ENCODE measurements at regions not wholly inside any gene's neighbourhood (a gene's known extent, or its start where the extent isn't known, plus 50 kb on each side); places are given as distances from the start of the nearest gene placed in this dataset.

DNA sequence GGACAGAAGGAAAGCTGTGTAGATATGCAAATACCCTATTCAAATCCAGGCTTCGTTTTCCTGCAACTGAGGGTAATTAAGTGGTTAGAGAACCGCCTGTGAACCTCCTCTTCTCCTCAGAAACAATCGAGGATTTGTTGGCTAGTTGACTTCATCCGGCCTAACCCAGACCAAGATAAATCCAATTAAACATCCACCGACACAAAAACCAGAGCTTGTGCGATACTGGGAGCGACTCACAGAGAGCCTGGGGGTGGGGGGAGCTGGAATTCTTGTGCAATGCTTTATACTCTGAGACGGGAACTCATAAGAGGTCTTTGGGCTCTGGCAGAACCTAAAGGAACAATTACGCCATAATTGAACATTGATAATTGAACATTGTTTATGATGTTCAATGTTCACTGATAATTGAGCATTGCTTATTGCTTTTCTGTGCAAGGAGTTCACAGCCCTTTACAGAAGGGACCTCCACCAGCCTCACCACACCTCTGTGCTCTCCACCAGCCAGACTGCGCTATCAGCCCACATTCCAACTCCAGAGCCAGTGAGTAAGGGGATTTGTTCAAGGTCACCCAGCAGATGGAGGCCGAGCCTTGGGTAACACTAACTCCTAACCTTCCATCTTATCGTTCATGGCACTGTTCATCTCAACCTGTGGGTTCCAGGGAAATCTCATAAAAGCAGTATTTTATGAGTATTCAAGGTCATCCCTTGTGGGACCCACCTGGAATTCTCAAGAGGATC, 429.6 kb upstream of the JARID2 start:
- in situ Hi-C loops (cut with HindIII; ENCODE audit: low sequenced_read_pairs), result no loop called here

DNA sequence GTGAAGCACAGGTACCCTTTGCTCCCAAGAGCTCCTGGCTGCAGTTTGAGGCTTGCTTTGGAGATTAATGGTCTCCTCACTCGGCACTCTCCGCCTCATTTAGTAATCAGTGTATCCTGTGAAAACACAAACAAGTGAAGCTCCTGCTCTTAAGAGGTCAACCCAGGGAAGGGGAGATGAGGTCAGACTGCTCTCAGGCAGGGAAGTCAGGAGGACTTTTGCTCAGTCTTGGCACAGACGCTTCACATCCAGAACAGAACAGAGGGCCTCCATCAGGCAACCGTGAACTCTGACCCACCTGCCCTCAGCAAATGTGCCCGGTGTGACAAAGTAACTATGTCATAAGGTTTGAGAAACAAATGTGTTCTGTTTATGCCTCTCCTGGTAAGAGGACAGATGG, 428.8 kb upstream of the JARID2 start:
- in situ Hi-C loops (cut with HindIII; ENCODE audit: low sequenced_read_pairs), result no loop called here

DNA sequence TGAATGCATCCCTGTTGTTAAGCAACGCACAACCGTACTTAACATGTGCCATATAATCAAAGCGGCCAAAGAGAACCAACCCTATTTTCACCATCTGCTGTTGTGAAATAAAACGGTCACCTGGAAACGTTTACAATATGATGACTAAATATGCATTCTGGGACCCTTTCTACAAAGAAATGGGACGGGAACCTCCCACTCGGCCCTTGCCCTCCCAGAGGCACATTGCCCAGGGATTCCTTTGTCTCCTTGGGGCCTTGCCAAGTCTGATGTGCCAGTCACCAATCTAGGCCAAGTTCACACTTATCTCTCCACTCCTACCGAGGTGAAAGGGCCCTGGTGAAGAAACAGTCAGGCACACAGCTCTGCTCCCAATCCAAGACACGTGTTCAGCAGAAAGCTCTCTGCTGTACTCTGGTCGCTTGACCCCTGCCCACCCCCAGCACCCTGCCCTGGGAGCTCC, 427.4 kb upstream of the JARID2 start:
- in situ Hi-C loops (cut with HindIII; ENCODE audit: low sequenced_read_pairs), result no loop called here

DNA sequence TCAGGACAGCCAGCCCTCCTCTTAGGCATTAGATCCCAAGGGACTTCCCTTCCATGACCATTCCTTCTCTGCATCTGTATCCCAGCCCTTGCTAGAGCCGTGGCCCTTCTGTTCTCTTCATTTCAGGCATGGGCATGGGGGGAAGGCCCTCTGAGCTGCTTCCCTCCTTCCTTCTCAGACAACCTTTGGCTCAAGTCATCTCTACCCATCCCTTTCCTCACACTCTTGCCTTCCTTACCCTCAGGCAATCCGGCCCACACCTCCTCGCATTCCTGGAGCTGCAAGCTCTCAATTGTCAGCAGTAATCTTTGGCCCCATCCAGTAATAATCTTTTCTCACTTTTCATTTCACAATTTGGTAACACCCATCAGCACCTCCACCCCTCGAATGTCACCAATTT, 426.9 kb upstream of the JARID2 start:
- in situ Hi-C loops (cut with HindIII; ENCODE audit: low sequenced_read_pairs), result no loop called here

DNA sequence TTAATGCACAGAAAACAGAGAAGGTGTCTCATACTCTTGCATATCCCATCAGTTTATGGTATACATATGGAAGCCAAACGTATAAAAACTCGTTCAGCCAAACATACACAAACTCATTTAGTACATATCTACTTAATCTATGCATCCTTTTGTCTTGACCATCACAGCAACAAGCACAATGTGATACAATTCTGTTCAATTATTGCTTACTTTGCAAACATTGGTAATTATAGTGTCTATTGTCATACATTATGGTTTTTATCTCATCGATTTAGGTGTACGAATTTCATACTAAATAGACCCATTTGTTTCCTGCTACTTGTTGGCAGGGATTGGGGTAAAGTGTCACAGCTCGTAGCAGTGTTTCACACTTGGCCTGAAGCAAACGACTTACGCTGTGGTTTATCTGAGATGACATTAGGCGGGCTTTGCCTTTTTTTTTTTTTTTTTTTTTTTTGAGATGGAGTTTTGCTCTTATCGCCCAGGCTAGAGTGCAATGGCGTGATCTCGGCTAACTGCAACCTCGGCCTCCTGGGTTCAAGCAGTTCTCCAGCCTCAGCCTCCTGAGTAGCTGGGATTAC, 425.9 kb upstream of the JARID2 start:
- in situ Hi-C loops (cut with HindIII; ENCODE audit: low sequenced_read_pairs), result no loop called here

DNA sequence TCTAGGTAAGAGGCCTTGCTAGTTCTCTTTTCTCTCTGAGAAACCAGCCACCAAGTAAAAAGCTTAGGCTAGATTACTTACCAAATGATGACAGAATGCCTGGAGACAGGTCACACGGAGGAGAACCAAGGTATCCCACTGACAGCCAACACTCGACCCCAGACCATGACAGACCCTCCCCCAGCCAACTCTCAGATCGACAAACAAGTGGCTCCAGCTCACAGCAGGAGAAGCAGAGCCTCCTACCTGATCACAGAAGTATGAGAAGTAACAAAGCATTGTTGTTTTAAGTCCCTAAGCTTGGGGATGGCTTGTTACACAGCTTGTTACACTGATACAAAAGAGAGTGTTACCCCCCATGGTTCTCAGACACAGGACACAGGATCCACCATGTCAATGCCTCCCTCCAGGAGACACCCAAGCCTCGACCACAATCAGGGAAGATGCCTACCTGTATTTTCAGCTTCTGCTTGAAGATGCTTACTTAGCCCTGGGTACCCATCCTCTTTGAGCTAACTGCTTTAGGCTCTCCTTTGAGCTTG, 423.8 kb upstream of the JARID2 start:
- in situ Hi-C loops (cut with HindIII; ENCODE audit: low sequenced_read_pairs), result no loop called here

DNA sequence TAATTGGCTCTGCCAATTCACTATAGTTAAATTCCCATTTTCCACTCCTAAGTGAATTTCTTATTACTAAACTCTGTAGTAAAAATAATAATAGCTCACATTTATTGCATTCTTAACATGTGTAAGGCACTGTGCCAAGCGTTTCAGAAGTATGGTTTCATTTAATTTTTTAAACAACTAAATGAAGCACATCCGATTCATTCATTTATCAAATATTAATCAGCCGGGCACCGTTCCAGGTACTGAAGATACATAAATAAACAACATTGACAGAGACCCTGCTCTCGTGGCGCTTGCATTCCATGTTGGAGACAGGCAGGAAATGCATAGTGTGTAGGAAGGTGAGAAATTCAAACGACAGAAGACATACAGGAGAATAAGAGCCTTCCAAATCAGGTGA, 423.2 kb upstream of the JARID2 start:
- in situ Hi-C loops (cut with HindIII; ENCODE audit: low sequenced_read_pairs), result no loop called here

DNA sequence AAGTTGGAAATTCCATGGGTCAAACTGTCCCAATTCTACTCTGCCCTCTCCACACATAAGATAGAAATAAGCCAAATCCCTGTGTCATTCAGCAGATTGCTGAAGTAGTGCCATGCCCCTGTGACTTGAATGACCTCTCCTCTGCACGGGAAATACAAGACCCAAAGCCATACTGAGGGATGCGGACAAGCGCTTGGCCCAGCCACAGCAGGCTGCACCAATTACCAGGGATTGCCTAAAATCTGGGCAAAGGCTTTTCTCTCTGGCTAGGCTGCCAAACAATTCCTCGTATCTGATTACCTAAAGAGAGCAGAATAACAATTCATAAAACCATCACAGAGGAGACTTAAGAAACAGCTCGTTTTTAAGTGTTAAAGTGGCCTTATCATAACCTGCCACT, 421.8 kb upstream of the JARID2 start:
- in situ Hi-C loops (cut with HindIII; ENCODE audit: low sequenced_read_pairs), result no loop called here

DNA sequence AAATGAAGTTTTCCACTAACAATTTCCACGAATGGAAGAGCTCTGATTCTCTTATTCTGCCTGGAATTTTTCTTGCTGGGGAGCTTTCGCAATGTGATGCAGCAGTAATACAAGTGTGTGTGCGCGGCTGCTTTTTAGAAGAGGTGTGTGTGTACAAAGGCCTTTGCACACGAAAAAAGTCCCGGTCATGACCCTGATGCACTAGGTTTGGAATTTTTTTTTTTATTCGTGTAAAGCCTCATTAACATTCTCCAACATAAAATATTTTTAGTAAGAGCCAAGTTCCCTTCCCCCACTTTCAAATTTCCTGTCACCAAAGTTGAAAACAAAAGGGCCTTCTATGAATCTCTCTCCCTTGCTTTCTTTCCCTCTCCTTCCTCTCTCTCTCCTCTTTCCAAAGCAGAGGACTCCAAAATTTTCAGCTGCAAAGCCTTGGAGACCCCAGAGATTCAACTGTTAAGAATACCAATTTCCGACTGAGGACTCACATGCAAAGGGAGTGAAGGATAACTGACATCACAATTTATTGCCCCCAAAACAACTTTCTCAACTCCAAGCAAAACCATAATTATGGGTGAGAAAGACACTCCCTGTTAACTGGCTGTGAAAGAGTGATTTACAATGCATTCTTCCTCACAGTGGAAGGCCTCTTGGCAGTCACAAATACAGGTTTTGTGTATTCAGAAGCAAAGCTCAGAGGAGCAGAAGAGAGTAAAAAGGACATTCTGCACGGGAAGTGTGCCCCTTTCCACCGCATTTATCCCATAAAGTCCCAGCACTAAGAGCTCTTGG, 421.2 kb upstream of the JARID2 start:
- in situ Hi-C loops (cut with HindIII; ENCODE audit: low sequenced_read_pairs), result no loop called here

DNA sequence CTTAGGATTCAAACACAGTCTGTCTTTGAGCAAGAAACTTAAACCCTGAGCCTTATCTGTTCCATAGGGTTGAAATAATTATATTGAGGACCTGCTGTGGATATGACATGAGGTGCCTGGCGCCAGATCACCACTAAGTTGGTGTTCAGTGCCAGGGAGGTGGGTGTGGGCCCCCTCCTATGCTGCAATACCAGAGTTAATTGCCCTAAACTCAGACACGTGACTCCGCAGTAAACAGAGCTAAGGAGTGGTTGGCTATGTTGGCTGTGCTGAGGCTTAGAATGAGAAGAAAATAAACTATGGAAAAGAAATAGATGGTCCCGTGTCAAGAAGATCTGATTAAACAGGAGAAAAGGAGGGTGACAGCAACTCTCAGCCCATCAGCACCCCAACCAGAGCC, 419.4 kb upstream of the JARID2 start:
- in situ Hi-C loops (cut with HindIII; ENCODE audit: low sequenced_read_pairs), result no loop called here

DNA sequence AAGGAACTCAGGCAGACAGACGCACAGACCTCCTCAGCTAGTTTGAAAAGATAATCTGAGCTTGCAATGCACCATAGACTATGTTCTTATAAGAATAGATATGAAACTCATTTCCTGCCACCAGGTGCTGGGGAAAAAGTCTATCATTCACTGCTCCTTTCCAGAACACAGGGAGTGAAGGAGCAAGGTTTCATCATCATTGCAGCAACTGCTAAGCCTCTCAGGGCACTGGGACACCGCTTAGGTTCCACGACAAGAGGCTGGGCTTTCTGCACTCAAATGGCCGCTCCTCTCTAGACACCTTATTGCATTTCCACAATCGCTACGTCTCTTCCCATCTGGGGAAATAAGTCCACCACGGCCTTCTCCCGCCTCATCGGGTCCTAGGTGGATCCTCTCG, 418.5 kb upstream of the JARID2 start:
- in situ Hi-C loops (cut with HindIII; ENCODE audit: low sequenced_read_pairs), result no loop called here

DNA sequence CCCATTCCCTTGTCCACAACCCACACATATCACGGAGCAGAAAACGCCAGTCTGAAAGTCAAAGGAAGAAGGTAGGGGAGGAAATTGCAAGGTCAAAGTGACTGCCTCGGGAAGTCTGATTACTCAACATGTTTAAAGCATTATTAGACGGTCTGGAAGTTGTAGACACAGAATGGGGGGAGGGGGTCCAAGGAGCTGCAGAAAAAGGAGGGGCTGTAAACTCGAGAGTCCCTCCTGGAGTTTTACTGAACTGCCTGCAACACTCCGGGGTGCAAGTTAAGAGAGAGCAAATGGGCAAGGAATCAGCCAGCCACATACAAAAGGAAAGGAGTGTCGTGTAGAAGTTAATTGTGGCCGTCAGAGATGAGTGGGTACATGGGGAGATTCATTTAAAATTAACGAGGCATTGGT, 417.7 kb upstream of the JARID2 start:
- in situ Hi-C loops (cut with HindIII; ENCODE audit: low sequenced_read_pairs), result no loop called here

DNA sequence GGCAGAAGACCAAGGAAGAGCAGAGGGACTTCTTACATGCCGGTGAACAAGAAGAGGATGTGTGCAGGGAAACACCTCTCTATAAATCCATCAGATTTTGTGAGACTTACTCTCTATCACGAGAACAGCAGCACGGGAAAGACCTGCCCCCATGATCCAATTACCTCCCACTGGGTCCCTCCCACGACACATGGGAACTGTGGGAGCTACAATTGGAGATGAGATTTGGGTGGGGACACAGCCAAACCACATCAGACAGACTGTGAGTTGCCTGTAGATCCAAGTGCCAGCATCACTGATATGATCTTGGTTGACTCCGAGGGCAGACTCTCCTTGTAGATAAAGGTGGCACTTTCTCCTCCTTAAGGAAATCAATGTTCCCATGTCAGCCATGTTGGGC, 414.8 kb upstream of the JARID2 start:
- in situ Hi-C loops (cut with HindIII; ENCODE audit: low sequenced_read_pairs), result no loop called here

DNA sequence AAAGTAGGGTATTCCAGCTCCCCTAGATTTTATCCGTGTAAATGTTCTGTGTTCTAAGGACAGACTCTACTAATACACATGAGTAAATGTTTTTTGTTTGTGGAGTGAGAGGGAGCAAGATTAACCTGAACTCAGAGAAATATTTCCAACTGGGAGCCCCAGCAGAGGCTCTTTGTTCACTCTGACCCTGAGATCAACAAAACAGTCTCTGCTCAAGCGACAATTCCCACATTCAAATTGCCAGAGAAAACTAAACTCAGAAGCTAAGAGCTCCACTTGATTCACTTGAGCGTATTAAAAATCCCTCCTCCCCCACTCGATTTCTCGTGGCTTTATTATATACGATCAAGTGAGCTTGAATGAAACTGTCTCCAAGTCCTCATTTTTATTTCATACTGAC, 413.9 kb upstream of the JARID2 start:
- in situ Hi-C loops (cut with HindIII; ENCODE audit: low sequenced_read_pairs), result no loop called here

DNA sequence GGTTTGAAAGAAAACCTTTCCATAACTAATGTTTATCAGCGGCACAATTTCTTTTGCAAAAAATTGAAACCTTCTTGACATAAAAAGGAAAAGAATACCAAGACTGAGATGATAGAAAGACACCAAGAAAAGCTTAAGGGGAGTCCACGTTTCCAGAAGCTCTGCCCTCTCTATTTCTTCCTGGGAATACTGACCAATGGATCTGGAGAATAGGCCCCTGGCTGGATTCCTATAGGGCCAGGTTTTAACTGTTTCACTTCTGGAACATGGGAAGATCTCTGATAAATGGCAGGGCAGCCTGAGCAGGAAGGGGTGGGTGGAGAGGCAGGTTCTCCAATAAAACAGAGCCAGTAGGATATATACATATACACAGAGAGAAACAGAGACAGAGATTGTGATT, 413.4 kb upstream of the JARID2 start:
- in situ Hi-C loops (cut with HindIII; ENCODE audit: low sequenced_read_pairs), result no loop called here

DNA sequence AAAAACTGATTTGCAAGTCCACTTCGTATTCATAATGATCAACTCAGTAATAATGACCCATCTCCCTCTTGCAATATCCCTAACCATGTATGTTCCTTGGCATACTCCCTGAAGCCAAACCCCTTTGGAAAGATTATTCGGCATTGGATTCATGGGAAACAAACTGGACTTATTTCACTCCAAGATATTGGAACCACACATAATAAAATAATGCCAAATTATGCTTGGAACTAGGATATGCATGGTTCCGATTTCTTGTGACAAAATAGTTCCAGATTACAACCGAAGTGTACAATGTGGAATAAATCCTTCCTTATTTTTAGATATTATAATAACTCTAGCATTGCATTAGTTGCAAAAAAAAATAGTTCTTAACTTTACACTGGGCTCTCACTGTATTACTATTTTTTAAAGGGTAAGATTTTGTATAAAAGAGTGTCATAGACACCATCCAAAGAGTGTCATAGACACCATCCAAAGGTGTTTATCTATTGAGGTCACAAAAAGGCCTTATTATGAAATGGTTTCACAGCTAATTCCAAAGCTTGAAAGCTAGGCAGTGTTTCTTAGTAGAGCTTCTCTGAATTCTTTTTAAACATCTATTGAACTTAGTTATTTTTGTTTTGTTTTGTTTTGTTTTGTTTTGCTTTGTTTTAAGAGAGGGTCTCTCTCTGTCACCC, 410.9 kb upstream of the JARID2 start:
- in situ Hi-C loops (cut with HindIII; ENCODE audit: low sequenced_read_pairs), result no loop called here

DNA sequence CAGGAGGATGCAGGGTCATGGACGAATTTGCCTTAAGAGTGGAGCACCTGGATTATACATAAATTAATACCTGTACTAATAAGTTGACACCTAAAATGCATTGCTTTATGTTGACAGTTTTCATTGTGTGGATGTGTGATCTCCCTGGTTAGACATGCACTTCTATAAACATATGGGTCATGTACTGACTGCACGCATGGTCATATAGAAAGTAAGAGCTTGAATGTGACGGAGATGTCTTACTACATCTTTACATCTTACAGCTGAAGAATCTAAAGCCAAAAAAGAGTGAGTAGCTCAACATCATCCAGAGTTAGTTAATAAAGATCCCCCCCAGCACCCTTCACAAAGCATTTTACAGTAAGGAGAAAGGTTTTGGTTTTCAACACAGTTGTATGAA, 408.4 kb upstream of the JARID2 start:
- in situ Hi-C loops (cut with HindIII; ENCODE audit: low sequenced_read_pairs), result no loop called here

DNA sequence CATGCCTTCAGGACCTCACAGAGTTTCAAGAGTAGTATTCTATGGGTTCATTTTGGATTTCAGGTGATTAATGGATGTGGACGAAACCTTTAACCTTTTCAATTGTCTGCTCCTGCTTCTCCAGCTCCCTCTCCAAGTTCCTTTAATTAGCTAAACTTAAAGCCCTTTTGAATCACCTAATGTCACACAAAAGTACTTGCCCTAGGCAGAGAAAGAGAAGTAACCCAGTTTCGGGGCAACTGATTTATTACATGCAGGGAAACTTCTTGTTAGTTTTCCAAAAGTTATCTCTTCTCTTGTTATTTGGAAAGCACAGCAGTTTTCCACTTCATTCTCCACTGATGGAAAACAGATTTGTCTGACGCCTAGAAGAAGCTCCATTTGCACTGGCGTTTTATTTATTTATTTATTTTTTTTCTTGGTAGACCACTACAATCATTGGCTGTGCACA, 407.7 kb upstream of the JARID2 start:
- in situ Hi-C loops (cut with HindIII; ENCODE audit: low sequenced_read_pairs), result no loop called here

DNA sequence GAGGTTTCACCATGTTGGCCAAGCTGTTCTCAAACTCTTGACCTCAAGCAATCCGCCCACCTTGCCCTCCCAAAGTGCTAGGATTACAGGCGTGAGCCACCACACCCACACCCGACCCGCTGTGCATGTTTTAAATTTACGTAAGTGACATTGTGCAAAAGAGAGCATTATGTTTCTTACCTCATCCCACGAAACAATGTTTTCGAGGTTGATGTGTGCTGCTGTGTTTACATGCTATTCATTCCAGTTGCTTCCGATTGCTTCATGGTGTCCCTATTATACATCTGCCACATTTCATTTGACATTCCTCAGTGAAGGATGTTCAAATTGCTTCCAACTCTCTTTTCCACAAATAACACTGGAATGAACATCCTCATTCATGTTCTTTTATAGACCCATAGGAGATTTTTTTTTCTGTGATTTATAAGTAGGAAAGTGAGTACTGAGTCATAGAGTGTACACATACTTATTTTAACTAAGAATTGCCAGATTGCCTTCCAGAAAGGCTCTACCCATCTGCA, 403.9 kb upstream of the JARID2 start:
- in situ Hi-C loops (cut with HindIII; ENCODE audit: low sequenced_read_pairs), result no loop called here

DNA sequence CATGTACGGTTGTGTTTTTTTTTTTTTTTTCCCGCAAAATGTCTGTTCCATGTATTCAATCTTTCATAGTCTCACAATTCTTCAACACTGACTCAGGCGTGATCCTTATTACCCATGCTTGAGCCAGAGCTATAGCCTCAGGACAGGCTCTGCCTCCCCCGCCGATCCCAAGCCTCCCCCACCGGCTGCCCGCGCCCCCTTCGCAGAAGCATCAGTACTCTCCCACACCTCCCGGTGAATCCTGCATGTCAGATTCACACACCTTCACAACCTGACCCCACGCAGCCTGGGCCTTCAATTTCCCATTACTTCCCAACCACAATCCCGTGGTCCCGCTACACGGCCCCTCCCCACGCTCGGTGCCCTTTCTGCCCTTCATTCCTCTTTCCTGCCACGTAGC, 401.5 kb upstream of the JARID2 start:
- in situ Hi-C loops (cut with HindIII; ENCODE audit: low sequenced_read_pairs), result no loop called here

DNA sequence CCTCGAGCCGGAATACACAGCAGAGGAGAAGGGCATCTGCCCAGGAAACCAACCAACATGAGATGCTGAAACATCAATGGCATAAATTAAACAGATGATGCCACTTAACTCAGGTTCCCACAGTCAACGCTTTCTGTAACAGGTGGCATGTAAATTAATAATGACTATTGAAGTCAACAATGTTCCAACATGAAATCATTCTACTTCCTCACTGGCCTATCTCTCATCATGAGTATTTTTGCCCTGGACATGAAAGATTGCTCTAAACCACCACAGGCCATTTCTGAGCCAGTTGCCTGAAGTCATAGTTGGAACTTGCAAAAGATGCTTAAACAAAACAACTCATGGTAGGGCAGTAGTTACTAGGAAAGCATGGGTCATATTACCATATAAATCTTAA, 397.9 kb upstream of the JARID2 start:
- in situ Hi-C loops (cut with HindIII; ENCODE audit: low sequenced_read_pairs), result no loop called here
